ENCODE measurements at regions not wholly inside any gene's neighbourhood (a gene's known extent, or its start where the extent isn't known, plus 50 kb on each side); places are given as distances from the start of the nearest gene placed in this dataset.

DNA sequence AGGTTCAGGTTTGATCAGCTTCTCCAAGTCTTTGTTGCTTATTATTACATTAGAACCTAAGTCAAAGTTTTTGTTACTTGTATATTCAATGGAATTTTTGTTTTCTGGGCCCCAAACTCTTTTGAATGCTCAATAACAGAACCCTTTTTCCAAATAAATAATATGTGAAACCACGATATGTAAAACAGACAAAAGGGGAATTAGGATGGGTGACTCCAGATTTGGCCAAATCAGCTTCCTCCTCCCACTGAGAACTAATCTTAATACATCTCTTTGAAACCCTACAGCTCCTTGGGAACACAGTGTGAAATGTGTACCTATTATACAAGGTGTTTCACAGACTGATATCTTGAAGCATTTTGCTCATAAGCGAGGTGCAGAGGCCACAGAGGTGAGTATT lies 67.0 kb upstream of the TNFSF18 start:
- TF ChIP-seq, protein P1, sequence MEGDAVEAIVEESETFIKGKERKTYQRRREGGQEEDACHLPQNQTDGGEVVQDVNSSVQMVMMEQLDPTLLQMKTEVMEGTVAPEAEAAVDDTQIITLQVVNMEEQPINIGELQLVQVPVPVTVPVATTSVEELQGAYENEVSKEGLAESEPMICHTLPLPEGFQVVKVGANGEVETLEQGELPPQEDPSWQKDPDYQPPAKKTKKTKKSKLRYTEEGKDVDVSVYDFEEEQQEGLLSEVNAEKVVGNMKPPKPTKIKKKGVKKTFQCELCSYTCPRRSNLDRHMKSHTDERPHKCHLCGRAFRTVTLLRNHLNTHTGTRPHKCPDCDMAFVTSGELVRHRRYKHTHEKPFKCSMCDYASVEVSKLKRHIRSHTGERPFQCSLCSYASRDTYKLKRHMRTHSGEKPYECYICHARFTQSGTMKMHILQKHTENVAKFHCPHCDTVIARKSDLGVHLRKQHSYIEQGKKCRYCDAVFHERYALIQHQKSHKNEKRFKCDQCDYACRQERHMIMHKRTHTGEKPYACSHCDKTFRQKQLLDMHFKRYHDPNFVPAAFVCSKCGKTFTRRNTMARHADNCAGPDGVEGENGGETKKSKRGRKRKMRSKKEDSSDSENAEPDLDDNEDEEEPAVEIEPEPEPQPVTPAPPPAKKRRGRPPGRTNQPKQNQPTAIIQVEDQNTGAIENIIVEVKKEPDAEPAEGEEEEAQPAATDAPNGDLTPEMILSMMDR (IDR thresholded peaks at IDR 0.05; ENCODE audit: insufficient read depth, missing control alignments) = no peak
- FAIRE-seq = no peak
- no peak for DNase-seq (ENCODE audit: insufficient read length, low spot score)

DNA sequence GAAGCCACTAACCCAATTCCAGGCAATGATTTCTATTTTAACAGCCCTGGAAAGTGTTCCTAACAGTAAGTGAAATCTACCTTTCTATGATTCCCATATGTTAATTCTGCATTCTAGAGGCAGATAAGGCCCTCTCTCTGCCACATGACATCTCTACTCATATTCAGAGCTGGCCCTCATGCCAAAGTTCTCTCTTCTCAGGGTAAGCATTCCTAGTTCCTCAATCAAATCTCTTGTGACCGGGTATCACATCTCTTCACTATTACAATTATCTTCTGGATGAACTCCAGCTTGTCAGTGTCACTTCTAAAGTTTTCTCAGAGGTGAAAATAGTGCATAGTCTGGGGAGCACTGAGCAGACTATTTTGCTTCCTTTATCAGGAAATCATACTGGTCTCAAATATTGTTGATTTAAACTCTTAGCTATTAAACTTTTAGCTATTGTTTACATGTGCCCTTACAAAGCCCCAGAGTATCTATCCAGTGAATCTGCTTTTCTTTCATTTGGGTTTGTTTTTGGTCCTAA lies 66.4 kb upstream of the TNFSF18 start:
- TF ChIP-seq, protein P1 (IDR thresholded peaks at IDR 0.05; ENCODE audit: insufficient read depth, missing control alignments) = no peak
- no peak for FAIRE-seq
- no peak for DNase-seq (ENCODE audit: insufficient read length, low spot score)

DNA sequence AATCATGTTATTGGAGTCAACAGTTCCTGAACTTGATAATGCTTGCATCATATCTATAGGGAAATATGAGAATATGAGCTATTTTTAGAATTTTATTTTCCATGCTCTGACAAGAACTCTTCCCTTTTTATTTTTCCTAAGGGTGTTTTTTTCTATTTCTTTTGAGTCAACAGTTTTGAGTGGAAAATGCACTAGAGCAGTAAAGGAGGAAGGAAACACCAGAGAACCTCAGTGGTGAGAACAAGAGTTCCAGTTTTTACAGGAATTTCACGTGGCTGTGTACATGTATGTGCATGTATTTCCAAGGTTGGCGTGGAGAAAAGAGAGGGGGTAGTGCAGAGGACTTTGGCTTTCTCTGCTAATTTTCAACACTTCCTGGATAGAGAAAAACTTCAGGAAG lies 63.6 kb upstream of the TNFSF18 start:
- DNase-seq (ENCODE audit: insufficient read length, low spot score) = no peak
- TF ChIP-seq, protein P1 (IDR thresholded peaks at IDR 0.05; ENCODE audit: insufficient read depth, missing control alignments) = no peak
- no peak for FAIRE-seq

DNA sequence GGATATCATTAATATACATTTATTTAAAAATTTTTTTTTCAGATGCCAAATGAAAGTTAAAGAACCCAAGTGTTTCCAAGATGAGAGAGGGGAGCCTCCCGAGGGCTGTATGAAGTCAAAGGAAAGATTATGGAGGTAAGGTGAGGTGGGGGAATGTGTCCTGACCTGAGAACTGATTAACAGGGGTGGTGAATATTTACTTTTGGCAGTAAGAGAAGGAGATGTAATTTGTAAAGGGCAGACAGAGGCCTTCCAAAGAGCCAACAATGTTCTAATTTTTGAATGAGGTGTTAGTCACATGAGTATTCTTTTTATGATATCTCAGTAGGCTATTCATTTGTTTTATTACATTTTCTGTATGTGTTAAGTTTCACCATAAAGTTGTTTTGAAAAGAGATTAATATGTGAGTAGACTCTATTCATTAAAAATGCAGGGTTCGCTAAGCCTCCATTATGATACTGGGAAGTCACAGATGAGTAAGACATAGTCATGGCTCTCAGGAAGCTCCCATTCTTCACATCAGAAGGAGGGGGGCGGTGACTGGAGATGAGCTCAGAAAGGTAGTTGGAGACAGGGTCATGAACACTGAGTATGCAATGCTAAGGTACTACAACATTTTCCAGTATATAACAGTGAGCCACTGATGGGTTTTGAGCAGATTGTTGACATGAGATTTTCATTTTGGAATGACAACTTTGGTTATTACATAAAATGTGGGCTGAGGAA lies 62.4 kb upstream of the TNFSF18 start:
- TF ChIP-seq, protein P1 (IDR thresholded peaks at IDR 0.05; ENCODE audit: insufficient read depth, missing control alignments) = no peak
- FAIRE-seq = no peak
- DNase-seq (ENCODE audit: insufficient read length, low spot score) = no peak

DNA sequence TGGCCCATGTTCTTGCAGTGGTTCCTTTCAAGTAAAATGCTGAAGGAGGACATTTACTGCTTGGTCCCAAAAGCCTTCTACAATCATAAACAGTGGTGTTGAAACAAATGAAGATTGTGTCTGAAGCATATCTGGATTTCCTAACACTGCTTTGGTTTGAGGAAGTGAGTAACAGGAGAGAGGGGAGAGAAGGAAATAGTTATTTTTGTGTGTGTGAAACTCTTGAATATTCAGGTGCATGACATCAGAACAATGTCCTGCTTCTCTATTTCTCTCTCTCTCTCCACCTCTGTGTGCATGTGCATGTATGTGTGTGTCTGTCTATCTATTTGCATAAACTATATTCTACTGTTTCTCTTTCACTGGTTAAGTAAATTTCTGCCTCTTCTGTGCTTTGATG lies 61.4 kb upstream of the TNFSF18 start:
- TF ChIP-seq, protein P1 (IDR thresholded peaks at IDR 0.05; ENCODE audit: insufficient read depth, missing control alignments) = no peak
- no peak for DNase-seq (ENCODE audit: insufficient read length, low spot score)

DNA sequence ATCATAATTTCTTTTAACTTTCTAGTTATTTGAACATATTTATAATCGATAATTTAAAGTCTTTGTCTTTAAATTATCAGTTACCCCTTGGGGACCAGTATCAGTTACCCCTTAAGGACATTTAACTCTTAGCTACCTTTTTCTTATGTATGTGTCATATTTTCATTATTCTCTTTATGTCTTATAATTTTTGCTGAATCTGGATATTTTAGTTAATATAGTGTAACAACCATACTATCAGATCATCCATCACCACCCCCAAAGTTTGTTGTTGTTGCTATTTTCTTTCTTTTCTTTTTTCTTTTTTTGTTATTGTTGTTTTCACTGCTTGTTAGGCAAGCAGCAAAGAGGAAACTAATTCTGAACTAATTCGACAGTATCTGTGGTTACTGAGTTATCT lies 57.0 kb upstream of the TNFSF18 start:
- TF ChIP-seq, protein P1 (IDR thresholded peaks at IDR 0.05; ENCODE audit: insufficient read depth, missing control alignments) = no peak
- FAIRE-seq = no peak
- DNase-seq (ENCODE audit: insufficient read length, low spot score) = no peak

More for the DNA sequence above, 61.4 kb upstream of the TNFSF18 start:
- no peak for FAIRE-seq

DNA sequence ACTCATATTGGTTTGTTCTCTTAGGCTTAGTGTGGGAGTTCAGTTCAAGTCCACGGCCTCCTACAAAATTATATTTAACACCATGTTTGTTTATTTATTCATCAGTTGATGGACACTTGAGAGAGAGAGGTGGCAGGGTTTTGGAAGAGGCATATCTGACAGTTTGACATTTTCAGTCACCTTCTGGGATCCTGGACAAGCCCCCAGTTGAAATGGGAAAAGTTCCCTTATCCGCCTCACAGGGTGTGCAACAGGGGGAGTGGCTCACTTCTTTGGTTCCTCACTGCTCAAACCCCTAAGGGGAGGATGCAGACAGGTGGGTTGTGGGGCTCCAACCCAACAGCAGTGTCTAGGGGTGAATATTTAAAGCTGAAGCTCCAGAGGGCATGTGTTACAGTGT lies 52.3 kb upstream of the TNFSF18 start:
- FAIRE-seq (no peak), DNase-seq (ENCODE audit: insufficient read length, low spot score) (no peak)
- TF ChIP-seq, protein P1 (IDR thresholded peaks at IDR 0.05; ENCODE audit: insufficient read depth, missing control alignments) = no peak
